IMR-90 (cell line): ENCODE measurements at regions not wholly inside any gene's neighbourhood (a gene's known extent, or its start where the extent isn't known, plus 50 kb on each side); places are given as distances from the start of the nearest gene placed in this dataset.

Experiments used
- ATAC-seq: fragments of 200-7000 bp; cut with Tn5 transposase; 2 replicates; pipeline ENCODE4 v1.9.1; 2020; ENCODE audit warnings: low read depth, mild to moderate bottlenecking, moderate library complexity
- BruUV-seq: library from RNA; stranded (reverse); fragments of 400-500 nt; replicated peaks from 2 replicates; lab custom pipeline; 2021; lab: Mats Ljungman, UMichigan
- CTCF ChIA-PET: fragments of 300-600 bp; formaldehyde crosslinking; extraction: SDS; loops from one replicate; lab custom pipeline; 2021; ENCODE audit warnings: antibody characterized with exemption; lab: Yijun Ruan, JAX
- POLR2A ChIA-PET: fragments of 300-600 bp; sonication (Branson Sonifier 250); formaldehyde crosslinking; loops from one replicate; lab custom pipeline; 2022; ENCODE audit warnings: antibody characterized with exemption; ENCODE audit not compliant: unreplicated experiment; lab: Charles Lee
- DNase-seq: peaks from one replicate; pipeline ENCODE4 v3.0.0; 2013
- H2AFZ ChIP-seq: replicated peaks from 2 replicates; pipeline ENCODE3; 2013; ENCODE audit warnings: low read length, mild to moderate bottlenecking; ENCODE audit not compliant: poor library complexity
- H2AK5ac ChIP-seq: 2 replicates; pipeline ENCODE4 v1.6.1; 2013; ENCODE audit warnings: low read depth, low read length, inconsistent platforms
- H2AK9ac ChIP-seq: replicated peaks from 2 replicates; pipeline ENCODE3; 2013; ENCODE audit warnings: mild to moderate bottlenecking, low read depth, low read length, moderate library complexity; ENCODE audit not compliant: poor library complexity
- H2BK120ac ChIP-seq: 2 replicates; pipeline ENCODE4 v1.6.1; 2013; ENCODE audit warnings: low read depth, low read length, inconsistent platforms
- H2BK15ac ChIP-seq: 3 replicates; pipeline ENCODE4 v1.6.1; 2013; ENCODE audit warnings: low read depth, low read length, inconsistent platforms
- H2BK20ac ChIP-seq: 2 replicates; pipeline ENCODE4 v1.6.1; 2013; ENCODE audit warnings: low read depth, mild to moderate bottlenecking, inconsistent platforms, low read length, moderate library complexity
- H2BK5ac ChIP-seq: 2 replicates; pipeline ENCODE4 v1.6.1; 2013; ENCODE audit warnings: mild to moderate bottlenecking, low read depth, low read length, inconsistent platforms; ENCODE audit not compliant: poor library complexity, severe bottlenecking
- H3K14ac ChIP-seq: replicated peaks from 2 replicates; pipeline ENCODE4 v1.6.1; 2013; ENCODE audit warnings: low read depth, low read length, inconsistent platforms
- H3K18ac ChIP-seq: 2 replicates; pipeline ENCODE4 v1.6.1; 2013; ENCODE audit warnings: low read depth, low read length, control low read depth
- H3K23ac ChIP-seq: 2 replicates; pipeline ENCODE4 v1.6.1; 2013; ENCODE audit warnings: low read depth, low read length, inconsistent platforms
- H3K27ac ChIP-seq: 2 replicates; pipeline ENCODE4 v1.5.1; 2013; ENCODE audit warnings: mild to moderate bottlenecking, control low read depth, low read length; ENCODE audit not compliant: insufficient read depth
- H3K27me3 ChIP-seq: 2 replicates; pipeline ENCODE4 v1.6.1; 2013; ENCODE audit warnings: low read length; ENCODE audit not compliant: control insufficient read depth, insufficient read depth
- H3K36me3 ChIP-seq: 2 replicates; pipeline ENCODE4 v1.6.1; 2013; ENCODE audit warnings: low read length, mixed read lengths; ENCODE audit not compliant: control insufficient read depth, insufficient read depth
- H3K4ac ChIP-seq: 2 replicates; pipeline ENCODE4 v1.6.1; 2013; ENCODE audit warnings: low read depth, low read length, inconsistent platforms
- H3K4me1 ChIP-seq: 2 replicates; pipeline ENCODE4 v1.6.1; 2013; ENCODE audit warnings: low read length, mixed read lengths; ENCODE audit not compliant: control insufficient read depth, insufficient read depth
- H3K4me2 ChIP-seq: 2 replicates; pipeline ENCODE4 v1.6.1; 2013; ENCODE audit warnings: low read depth, mild to moderate bottlenecking, control low read depth, low read length, moderate library complexity
- H3K4me3 ChIP-seq: 2 replicates; pipeline ENCODE4 v1.5.1; 2013; ENCODE audit warnings: low read depth, mild to moderate bottlenecking, control low read depth, low read length, moderate library complexity; ENCODE audit not compliant: insufficient read depth
- H3K56ac ChIP-seq: 2 replicates; pipeline ENCODE4 v1.6.1; 2013; ENCODE audit warnings: low read length, inconsistent platforms; ENCODE audit not compliant: insufficient read depth; ENCODE audit errors: extremely low read depth
- H3K79me1 ChIP-seq, 2 experiments: 2 replicates each; pipeline ENCODE4 v1.6.1; 2013; ENCODE audit warnings: low read length in 2 of 2, inconsistent platforms in 1 of 2, low read depth in 1 of 2
- H3K9ac ChIP-seq: 2 replicates; pipeline ENCODE4 v1.6.1; 2013; ENCODE audit warnings: low read depth, low read length, control low read depth
- H3K9me1 ChIP-seq: 2 replicates; pipeline ENCODE4 v1.6.1; 2013; ENCODE audit warnings: low read length, inconsistent platforms; ENCODE audit not compliant: insufficient read depth
- H3K9me3 ChIP-seq: 2 replicates; pipeline ENCODE4 v1.6.1; 2013; ENCODE audit warnings: low read length; ENCODE audit not compliant: control insufficient read depth, insufficient read depth
- H4K20me1 ChIP-seq: 2 replicates; pipeline ENCODE4 v1.6.1; 2013; ENCODE audit warnings: low read length, inconsistent platforms; ENCODE audit not compliant: insufficient read depth
- H4K5ac ChIP-seq: 2 replicates; pipeline ENCODE4 v1.6.1; 2013; ENCODE audit warnings: mild to moderate bottlenecking, low read depth, low read length, control low read depth
- H4K8ac ChIP-seq, 2 experiments: 2 replicates each; pipeline ENCODE4 v1.6.1; 2013; ENCODE audit warnings: low read depth in 2 of 2, low read length in 2 of 2, control low read depth in 1 of 2, inconsistent platforms in 1 of 2
- H4K91ac ChIP-seq: 2 replicates; pipeline ENCODE4 v1.6.1; 2013; ENCODE audit warnings: low read depth, low read length, inconsistent platforms; ENCODE audit not compliant: insufficient read depth
- BHLHE40 ChIP-seq: fragments of 150-350 bp; IDR thresholded peaks from 2 replicates; pipeline ENCODE4 v1.6.1; 2016; ENCODE audit warnings: mild to moderate bottlenecking, low read depth, low read length
- CHD1 ChIP-seq: IDR thresholded peaks from 2 replicates; pipeline ENCODE4 v1.6.1; 2012; ENCODE audit warnings: low read depth, low read length, improper control_type of control experiment
- FOS ChIP-seq: fragments of 150-350 bp; IDR thresholded peaks from 2 replicates; pipeline ENCODE4 v1.6.1; 2016; ENCODE audit warnings: low read depth, low read length
- MAFK ChIP-seq: IDR thresholded peaks from 2 replicates; pipeline ENCODE4 v1.6.1; 2012; ENCODE audit warnings: low read depth, low read length, improper control_type of control experiment
- MAZ ChIP-seq: IDR thresholded peaks from 2 replicates; pipeline ENCODE4 v1.6.1; 2012; ENCODE audit warnings: low read depth, mild to moderate bottlenecking, low read length, improper control_type of control experiment, moderate library complexity, borderline replicate concordance
- MXI1 ChIP-seq: IDR thresholded peaks from 2 replicates; pipeline ENCODE4 v1.6.1; 2012; ENCODE audit warnings: low read depth, mild to moderate bottlenecking, low read length, moderate library complexity, borderline replicate concordance
- POLR2A ChIP-seq: IDR thresholded peaks from 2 replicates; pipeline ENCODE4 v1.6.1; 2012; ENCODE audit warnings: mild to moderate bottlenecking, low read depth, low read length
- RAD21 ChIP-seq: IDR thresholded peaks from 2 replicates; pipeline ENCODE4 v1.6.1; 2012; ENCODE audit warnings: low read length, improper control_type of control experiment
- RCOR1 ChIP-seq: IDR thresholded peaks from 2 replicates; pipeline ENCODE4 v1.6.1; 2012; ENCODE audit warnings: mild to moderate bottlenecking, low read length, improper control_type of control experiment; ENCODE audit not compliant: insufficient replicate concordance
- RFX5 ChIP-seq: IDR thresholded peaks from 2 replicates; pipeline ENCODE4 v1.8.0; 2012; ENCODE audit warnings: low read depth, mild to moderate bottlenecking, low read length, moderate library complexity
- SMC3 ChIP-seq: fragments of 150-350 bp; IDR thresholded peaks from 2 replicates; pipeline ENCODE4 v1.6.1; 2016; ENCODE audit warnings: low read depth, mild to moderate bottlenecking, antibody characterized with exemption, low read length, moderate library complexity
- WGBS, 2 experiments: methylation state at CpG; one replicate each; pipeline versions ENCODE4 v1.1.5 to v1.1.7; 2013; ENCODE audit warnings: missing lambda C conversion rate in 2 of 2; ENCODE audit not compliant: insufficient read length in 1 of 2; ENCODE audit errors: extremely low coverage in 2 of 2; 5-methylcytosine and 5-hydroxymethylcytosine counted together
- dilution Hi-C: fragments of 300-500 bp; cut with HindIII; formaldehyde crosslinking; loops from one replicate; pipeline ENCODE4 v1.14.3; 2018; ENCODE audit warnings: low sequenced_read_pairs; ENCODE audit not compliant: unreplicated experiment
- in situ Hi-C: fragments of 300-500 bp; cut with MboI; formaldehyde crosslinking; loops from 3 replicates; pipeline ENCODE4 v1.14.3; 2019; ENCODE audit warnings: low sequenced_read_pairs, inconsistent platforms, mixed read lengths
- intact Hi-C: fragments of 100-400 bp; cut with micrococcal nuclease; formaldehyde crosslinking; loops from 2 replicates; pipeline ENCODE4 v1.10.0; 2022
- TF ChIP-seq, protein P1 (sequence below): conservative IDR thresholded peaks from 2 replicates; pipeline ENCODE4 v1.5.1; 2012; ENCODE audit warnings: mild to moderate bottlenecking, low read depth, low read length, improper control_type of control experiment

- H2BK120ac ChIP-seq: no peak overlapping the region; the same call in 1 of the 2 replicates
- no peak overlapping the region for H2BK15ac ChIP-seq
- TF ChIP-seq FOS (no peak), CHD1 (no peak), POLR2A (no peak), RFX5 (no peak), MXI1 (no peak), RAD21 (no peak), BHLHE40 (no peak), SMC3 (no peak), MAZ (no peak), MAFK (no peak), RCOR1 (no peak)
- TF ChIP-seq, protein P1, sequence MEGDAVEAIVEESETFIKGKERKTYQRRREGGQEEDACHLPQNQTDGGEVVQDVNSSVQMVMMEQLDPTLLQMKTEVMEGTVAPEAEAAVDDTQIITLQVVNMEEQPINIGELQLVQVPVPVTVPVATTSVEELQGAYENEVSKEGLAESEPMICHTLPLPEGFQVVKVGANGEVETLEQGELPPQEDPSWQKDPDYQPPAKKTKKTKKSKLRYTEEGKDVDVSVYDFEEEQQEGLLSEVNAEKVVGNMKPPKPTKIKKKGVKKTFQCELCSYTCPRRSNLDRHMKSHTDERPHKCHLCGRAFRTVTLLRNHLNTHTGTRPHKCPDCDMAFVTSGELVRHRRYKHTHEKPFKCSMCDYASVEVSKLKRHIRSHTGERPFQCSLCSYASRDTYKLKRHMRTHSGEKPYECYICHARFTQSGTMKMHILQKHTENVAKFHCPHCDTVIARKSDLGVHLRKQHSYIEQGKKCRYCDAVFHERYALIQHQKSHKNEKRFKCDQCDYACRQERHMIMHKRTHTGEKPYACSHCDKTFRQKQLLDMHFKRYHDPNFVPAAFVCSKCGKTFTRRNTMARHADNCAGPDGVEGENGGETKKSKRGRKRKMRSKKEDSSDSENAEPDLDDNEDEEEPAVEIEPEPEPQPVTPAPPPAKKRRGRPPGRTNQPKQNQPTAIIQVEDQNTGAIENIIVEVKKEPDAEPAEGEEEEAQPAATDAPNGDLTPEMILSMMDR: no peak
- H3K4me1 ChIP-seq: peaks cover 2% of the 10 kb centered on the region
- H3K9me3 ChIP-seq: no peaks in the 10 kb centered on the region
- no peaks in the 10 kb centered on the region for H3K36me3 ChIP-seq
- BruUV-seq: no TSS peak
- H2BK20ac ChIP-seq: no peak overlapping the region
- no peak overlapping the region for H4K8ac ChIP-seq
- H3K4me3 ChIP-seq: no peak overlapping the region
- no peak overlapping the region for H3K56ac ChIP-seq
- H4K91ac ChIP-seq: no peak overlapping the region
- intact Hi-C loops: no loop called here
- no peaks in the 10 kb centered on the region for H3K27me3 ChIP-seq
- no peak overlapping the region for H2AK5ac ChIP-seq
- no peak overlapping the region for H4K5ac ChIP-seq
- 100% methylated on average over 1 of the region's 5 CpGs; no CpG with 5 or more reads in 1 of the 2 experiments for WGBS, 2 experiments
- H2AK9ac ChIP-seq: no peak overlapping the region
- ChIA-PET POLR2A (interaction anchor here (0.6 kb wide), 1 partner anchor 10 kb away, joined by 3 read pairs; no protein-coding TSS in a partner anchor), CTCF (interaction anchor here (1.5 kb wide), 1 partner anchor 708 kb away, joined by 4 read pairs; no protein-coding TSS in a partner anchor)
- no peaks in the 10 kb centered on the region; the same call in 1 of the 2 replicates for H3K9me1 ChIP-seq
- dilution Hi-C loops: no loop called here
- no peak overlapping the region for H3K9ac ChIP-seq
- DNase-seq (no peak), ATAC-seq (no peak)
- no peak overlapping the region for H3K4ac ChIP-seq
- no peaks in the 10 kb centered on the region for H4K20me1 ChIP-seq
- no peak overlapping the region for H3K27ac ChIP-seq
- H3K23ac ChIP-seq: no peak overlapping the region
- no peak overlapping the region for H3K18ac ChIP-seq
- in situ Hi-C loops: no loop called here
- no peak overlapping the region for H3K14ac ChIP-seq
- no peak overlapping the region for H2AFZ ChIP-seq
- H2BK5ac ChIP-seq: no peak overlapping the region
- no peaks in the 10 kb centered on the region for H3K79me1 ChIP-seq
- H3K4me2 ChIP-seq: no peak overlapping the region
Observed at GRCh38 chr7:40996233-40996677, 706.6 kb downstream of the INHBA start.
